H9 (cell line): ENCODE measurements at regions not wholly inside any gene's neighbourhood (a gene's known extent, or its start where the extent isn't known, plus 50 kb on each side); places are given as distances from the start of the nearest gene placed in this dataset.

Experiments used
- DNase-seq: peaks from one replicate; pipeline ENCODE4 v3.0.0-alpha.2; 2017
- H2AFZ ChIP-seq: one replicate; pipeline ENCODE4 v1.6.1; 2013; ENCODE audit warnings: mild to moderate bottlenecking, low read length, control low read depth, moderate library complexity
- H2AK5ac ChIP-seq: 2 replicates; pipeline ENCODE4 v1.6.1; 2013; ENCODE audit warnings: low read length, control low read depth, mixed read lengths; ENCODE audit not compliant: insufficient read length
- H2BK120ac ChIP-seq: one replicate; pipeline ENCODE4 v1.6.1; 2013; ENCODE audit warnings: low read depth, mild to moderate bottlenecking, low read length, control low read depth, inconsistent platforms; ENCODE audit not compliant: poor library complexity, severe bottlenecking
- H2BK12ac ChIP-seq: 2 replicates; pipeline ENCODE4 v1.6.1; 2013; ENCODE audit warnings: low read length, control low read depth, mixed read lengths, low read depth; ENCODE audit not compliant: insufficient read length
- H2BK15ac ChIP-seq: 2 replicates; pipeline ENCODE4 v1.6.1; 2013; ENCODE audit warnings: low read depth, low read length, control low read depth
- H2BK20ac ChIP-seq: one replicate; pipeline ENCODE4 v1.6.1; 2013; ENCODE audit warnings: low read depth, mild to moderate bottlenecking, low read length, control low read depth, inconsistent platforms; ENCODE audit not compliant: poor library complexity, severe bottlenecking
- H2BK5ac ChIP-seq: 2 replicates; pipeline ENCODE4 v1.6.1; 2013; ENCODE audit warnings: low read length, control low read depth, mixed read lengths; ENCODE audit not compliant: insufficient read length
- H3K14ac ChIP-seq: 2 replicates; pipeline ENCODE4 v1.6.1; 2013; ENCODE audit warnings: low read length, control low read depth; ENCODE audit not compliant: insufficient read depth
- H3K18ac ChIP-seq: 2 replicates; pipeline ENCODE4 v1.6.1; 2013; ENCODE audit warnings: low read depth, mild to moderate bottlenecking, mixed read lengths, low read length, control low read depth; ENCODE audit not compliant: insufficient read length
- H3K23ac ChIP-seq: 2 replicates; pipeline ENCODE4 v1.6.1; 2013; ENCODE audit warnings: low read length, control low read depth, mixed read lengths, low read depth; ENCODE audit not compliant: insufficient read length
- H3K23me2 ChIP-seq: 2 replicates; pipeline ENCODE4 v1.6.1; 2013; ENCODE audit warnings: low read depth, mild to moderate bottlenecking, mixed read lengths, low read length, control low read depth; ENCODE audit not compliant: insufficient read length, poor library complexity, severe bottlenecking
- H3K27ac ChIP-seq: 2 replicates; pipeline ENCODE4 v1.5.1; 2013; ENCODE audit warnings: low read length, control low read depth, mixed read lengths, low read depth; ENCODE audit not compliant: insufficient read length
- H3K27me3 ChIP-seq: 2 replicates; pipeline ENCODE4 v1.6.1; 2013; ENCODE audit warnings: low read length, control low read depth, inconsistent platforms; ENCODE audit not compliant: insufficient read depth
- H3K4ac ChIP-seq: 2 replicates; pipeline ENCODE4 v1.6.1; 2013; ENCODE audit warnings: low read depth, mild to moderate bottlenecking, control low read depth, inconsistent platforms, low read length, moderate library complexity
- H3K4me1 ChIP-seq: 2 replicates; pipeline ENCODE4 v1.6.1; 2013; ENCODE audit warnings: low read length, control low read depth, inconsistent platforms; ENCODE audit not compliant: insufficient read depth
- H3K4me2 ChIP-seq: 2 replicates; pipeline ENCODE4 v1.6.1; 2013; ENCODE audit warnings: low read length, control low read depth, mixed read lengths; ENCODE audit not compliant: insufficient read length, insufficient read depth
- H3K56ac ChIP-seq: 2 replicates; pipeline ENCODE4 v1.6.1; 2013; ENCODE audit warnings: low read depth, mild to moderate bottlenecking, mixed read lengths, low read length, control low read depth; ENCODE audit not compliant: insufficient read length
- H3K79me1 ChIP-seq: 2 replicates; pipeline ENCODE4 v1.6.1; 2013; ENCODE audit warnings: low read depth, mild to moderate bottlenecking, moderate library complexity, low read length, control low read depth, inconsistent platforms; ENCODE audit not compliant: insufficient read depth, poor library complexity, severe bottlenecking
- H3K79me2 ChIP-seq: 2 replicates; pipeline ENCODE4 v1.6.1; 2013; ENCODE audit warnings: low read length, control low read depth, inconsistent platforms; ENCODE audit not compliant: insufficient read depth
- H3K9ac ChIP-seq: 2 replicates; pipeline ENCODE4 v1.6.1; 2013; ENCODE audit warnings: low read length, control low read depth, mixed read lengths; ENCODE audit not compliant: insufficient read length; ENCODE audit errors: extremely low read depth
- H3K9me3 ChIP-seq: one replicate; pipeline ENCODE4 v1.6.1; 2013; ENCODE audit warnings: low read depth, low read length, inconsistent platforms; ENCODE audit not compliant: control insufficient read depth
- H3T11ph ChIP-seq: one replicate; pipeline ENCODE4 v1.6.1; 2013; ENCODE audit warnings: mild to moderate bottlenecking, low read length, control low read depth, inconsistent platforms
- H4K20me1 ChIP-seq: one replicate; pipeline ENCODE4 v1.6.1; 2013; ENCODE audit not compliant: control insufficient read depth, insufficient read length, insufficient read depth
- H4K5ac ChIP-seq: 2 replicates; pipeline ENCODE4 v1.6.1; 2013; ENCODE audit warnings: low read depth, mild to moderate bottlenecking, mixed read lengths, low read length, control low read depth; ENCODE audit not compliant: insufficient read length
- H4K8ac ChIP-seq: replicated peaks from 2 replicates; pipeline ENCODE4 v1.6.1; 2013; ENCODE audit warnings: low read length, control low read depth, mixed read lengths, low read depth; ENCODE audit not compliant: insufficient read length
- H4K91ac ChIP-seq: 2 replicates; pipeline ENCODE4 v1.6.1; 2013; ENCODE audit warnings: low read depth, mild to moderate bottlenecking, moderate library complexity, mixed read lengths, low read length, control low read depth; ENCODE audit not compliant: insufficient read length
- H3K27ac Mint-ChIP-seq, 3 experiments: 2 replicates in 2 of 3; 3 replicates in 1 of 3; pipeline ENCODE4 v1.8.0; 2020 to 2021; ENCODE audit warnings: mixed read lengths in 3 of 3, mild to moderate bottlenecking in 1 of 3, moderate library complexity in 1 of 3
- H3K27me3 Mint-ChIP-seq: 2 replicates; pipeline ENCODE4 v1.8.0; 2021; ENCODE audit warnings: low read depth, mild to moderate bottlenecking, moderate library complexity, mixed read lengths
- H3K36me3 Mint-ChIP-seq, 3 experiments: 2 replicates in 2 of 3; 3 replicates in 1 of 3; pipeline ENCODE4 v1.8.0; 2020 to 2021; ENCODE audit warnings: low read depth in 3 of 3, mixed read lengths in 3 of 3; ENCODE audit not compliant: insufficient read depth in 1 of 3
- H3K4me1 Mint-ChIP-seq, 2 experiments: 2 replicates each; pipeline ENCODE4 v1.8.0; 2020; ENCODE audit warnings: mixed read lengths in 2 of 2
- H3K4me3 Mint-ChIP-seq, 2 experiments: 2 replicates in 1 of 2; 3 replicates in 1 of 2; pipeline ENCODE4 v1.8.0; 2020 to 2021; ENCODE audit warnings: mild to moderate bottlenecking in 2 of 2, mixed read lengths in 2 of 2, moderate library complexity in 1 of 2
- H3K9me3 Mint-ChIP-seq, 2 experiments: 2 replicates in 1 of 2; 3 replicates in 1 of 2; pipeline ENCODE4 v1.8.0; 2020; ENCODE audit warnings: mild to moderate bottlenecking in 2 of 2, mixed read lengths in 2 of 2, moderate library complexity in 1 of 2
- CTCF ChIP-seq: fragments of 200-600 bp; sonication (generic); conservative IDR thresholded peaks from 3 replicates; pipeline ENCODE4 v1.8.0; 2021; ENCODE audit warnings: antibody characterized with exemption, mild to moderate bottlenecking
- WGBS: extraction: QIAGEN DNeasy Blood & Tissue Kit; methylation state at CpG from one replicate; pipeline ENCODE4 v1.1.7; 2013; ENCODE audit warnings: missing lambda C conversion rate, low lambda C conversion rate, mixed read lengths; ENCODE audit not compliant: insufficient read length; ENCODE audit errors: extremely low coverage; 5-methylcytosine and 5-hydroxymethylcytosine counted together

GRCh38 chr4:156193800-156194199 is 240.1 kb upstream of the CTSO start:
- Mint-ChIP-seq H3K9me3 (no peaks in the 10 kb centered on the region; a peak in 1 of 5 replicates), H3K4me1 (peaks cover 7 to 12% of the 10 kb centered on the region in 2 experiments), H3K36me3 (no peaks in the 10 kb centered on the region), H3K4me3 (no peak overlapping the region), H3K27ac (no peak overlapping the region), H3K27me3 (no peaks in the 10 kb centered on the region)
- Histone ChIP-seq H4K5ac (no peak overlapping the region), H3K9me3 (no peaks in the 10 kb centered on the region), H2BK5ac (no peak overlapping the region), H3K79me1 (no peaks in the 10 kb centered on the region), H3K4ac (no peak overlapping the region), H2AK5ac (no peak overlapping the region), H4K20me1 (no peaks in the 10 kb centered on the region), H3K9ac (no peak overlapping the region), H3K27ac (no peak overlapping the region), H3K4me1 (no peaks in the 10 kb centered on the region), H2BK12ac (no peak overlapping the region), H2BK120ac (no peak overlapping the region), H3K79me2 (no peaks in the 10 kb centered on the region), H3K23me2 (no peaks in the 10 kb centered on the region), H4K8ac (no peak overlapping the region), H2AFZ (no peak overlapping the region), H3T11ph (no peak overlapping the region), H3K14ac (no peak overlapping the region; the same call in 1 of the 2 replicates), H4K91ac (no peak overlapping the region), H3K4me2 (no peak overlapping the region), H2BK15ac (no peak overlapping the region), H2BK20ac (no peak overlapping the region), H3K18ac (no peak overlapping the region), H3K23ac (no peak overlapping the region), H3K56ac (no peak overlapping the region), H3K27me3 (no peaks in the 10 kb centered on the region)
- no CpG with 5 or more reads among the region's 3 CpGs for whole genome bisulfite sequencing
- DNase-seq: no peak
- TF ChIP-seq CTCF: no peak
